SK-N-SH treated with all-trans-retinoic acid at 6 μM for 48 hours (cell line): ENCODE measurements at regions not wholly inside any gene's neighbourhood (a gene's known extent, or its start where the extent isn't known, plus 50 kb on each side); places are given as distances from the start of the nearest gene placed in this dataset.

ENCODE experiments used
- ATAC-seq: fragments of 200-7000 bp; cut with Tn5 transposase; 3 replicates; pipeline ENCODE4 v1.9.1; 2020; ENCODE audit warnings: mild to moderate bottlenecking, moderate library complexity
- ARNTL ChIP-seq: fragments of 450-650 bp; formaldehyde crosslinking; IDR thresholded peaks from 2 replicates; pipeline ENCODE4 v1.5.0; 2020; ENCODE audit warnings: low read depth, mild to moderate bottlenecking, moderate library complexity, borderline replicate concordance
- BACH2 ChIP-seq: fragments of 250-450 bp; sonication (Bioruptor Pico); IDR thresholded peaks from 2 replicates; pipeline ENCODE4 v1.9.0; 2021; ENCODE audit warnings: mild to moderate bottlenecking, borderline replicate concordance
- CREB5 ChIP-seq: fragments of 250-450 bp; sonication (Bioruptor Pico); IDR thresholded peaks from 2 replicates; pipeline ENCODE4 v1.5.1; 2020; ENCODE audit warnings: low read depth, mild to moderate bottlenecking, moderate library complexity
- CSDC2 ChIP-seq: fragments of 250-450 bp; sonication (Bioruptor Pico); IDR thresholded peaks from 2 replicates; pipeline ENCODE4 v1.5.0; 2020; ENCODE audit warnings: mild to moderate bottlenecking, moderate library complexity
- ESRRG ChIP-seq: fragments of 250-450 bp; sonication (Bioruptor Pico); IDR thresholded peaks from 2 replicates; pipeline ENCODE4 v1.6.1; 2021; ENCODE audit warnings: mild to moderate bottlenecking
- GLIS3 ChIP-seq: fragments of 250-450 bp; sonication (Bioruptor Pico); IDR thresholded peaks from 2 replicates; pipeline ENCODE4 v1.5.0; 2020; ENCODE audit warnings: mild to moderate bottlenecking, moderate library complexity
- ISL1 ChIP-seq: fragments of 250-450 bp; sonication (Bioruptor Pico); IDR thresholded peaks from 2 replicates; pipeline ENCODE4 v2.1.2; 2022; ENCODE audit warnings: mild to moderate bottlenecking, moderate library complexity
- OSR1 ChIP-seq: fragments of 250-450 bp; sonication (Bioruptor Pico); IDR thresholded peaks from 2 replicates; pipeline ENCODE4 v1.8.0; 2022; ENCODE audit warnings: moderate library complexity, mild to moderate bottlenecking, inconsistent platforms
- PATZ1 ChIP-seq: fragments of 250-450 bp; sonication (Bioruptor Pico); IDR thresholded peaks from 2 replicates; pipeline ENCODE4 v1.8.0; 2020; ENCODE audit warnings: mild to moderate bottlenecking, moderate library complexity, borderline replicate concordance
- PPARA ChIP-seq: fragments of 250-450 bp; sonication (Bioruptor Pico); IDR thresholded peaks from 2 replicates; pipeline ENCODE4 v1.5.0; 2020; ENCODE audit warnings: mild to moderate bottlenecking, borderline replicate concordance
- RARB ChIP-seq: fragments of 250-450 bp; sonication (Bioruptor Pico); IDR thresholded peaks from 2 replicates; pipeline ENCODE4 v1.8.0; 2021; ENCODE audit warnings: mild to moderate bottlenecking, moderate library complexity
- SNAI2 ChIP-seq: fragments of 250-450 bp; sonication (Bioruptor Pico); IDR thresholded peaks from 2 replicates; pipeline ENCODE4 v1.5.0; 2020; ENCODE audit warnings: mild to moderate bottlenecking, moderate library complexity
- TCF4 ChIP-seq: fragments of 250-450 bp; sonication (Bioruptor Pico); IDR thresholded peaks from 2 replicates; pipeline ENCODE4 v1.8.0; 2021; ENCODE audit warnings: mild to moderate bottlenecking, moderate library complexity, borderline replicate concordance
- TOX ChIP-seq: fragments of 250-450 bp; sonication (Bioruptor Pico); IDR thresholded peaks from 2 replicates; pipeline ENCODE4 v1.8.0; 2021; ENCODE audit warnings: mild to moderate bottlenecking, moderate library complexity, borderline replicate concordance
- ZFP3 ChIP-seq: fragments of 250-450 bp; sonication (Bioruptor Pico); IDR thresholded peaks from 2 replicates; pipeline ENCODE4 v1.5.0; 2020; ENCODE audit warnings: mild to moderate bottlenecking, moderate library complexity
- ZFP30 ChIP-seq: fragments of 450-650 bp; formaldehyde crosslinking; IDR thresholded peaks from 2 replicates; pipeline ENCODE4 v1.5.0; 2022; ENCODE audit warnings: mild to moderate bottlenecking, moderate library complexity
- ZNF565 ChIP-seq: fragments of 450-650 bp; formaldehyde crosslinking; conservative IDR thresholded peaks from 2 replicates; pipeline ENCODE4 v1.5.0; 2020; ENCODE audit warnings: low read depth, mild to moderate bottlenecking, moderate library complexity
- ZNF70 ChIP-seq: fragments of 450-650 bp; formaldehyde crosslinking; IDR thresholded peaks from 2 replicates; pipeline ENCODE4 v1.5.0; 2020; ENCODE audit warnings: mild to moderate bottlenecking, moderate library complexity
- ZNF8 ChIP-seq: fragments of 450-650 bp; formaldehyde crosslinking; IDR thresholded peaks from 2 replicates; pipeline ENCODE4 v1.5.0; 2020; ENCODE audit warnings: mild to moderate bottlenecking, moderate library complexity
- TF ChIP-seq, protein P1 (sequence below): fragments of 250-450 bp; sonication (Bioruptor Pico); IDR thresholded peaks from 2 replicates; pipeline ENCODE4 v1.8.0; 2021; ENCODE audit warnings: low read depth, mild to moderate bottlenecking, moderate library complexity, borderline replicate concordance
- TF ChIP-seq, protein P2 (sequence below): fragments of 250-450 bp; sonication (Bioruptor Pico); IDR thresholded peaks from 2 replicates; pipeline ENCODE4 v1.5.1; 2021; ENCODE audit warnings: mild to moderate bottlenecking, moderate library complexity
- TF ChIP-seq, protein P3 (sequence below): fragments of 250-450 bp; sonication (Bioruptor Pico); IDR thresholded peaks from 2 replicates; pipeline ENCODE4 v1.5.0; 2020; ENCODE audit warnings: mild to moderate bottlenecking, moderate library complexity

DNA sequence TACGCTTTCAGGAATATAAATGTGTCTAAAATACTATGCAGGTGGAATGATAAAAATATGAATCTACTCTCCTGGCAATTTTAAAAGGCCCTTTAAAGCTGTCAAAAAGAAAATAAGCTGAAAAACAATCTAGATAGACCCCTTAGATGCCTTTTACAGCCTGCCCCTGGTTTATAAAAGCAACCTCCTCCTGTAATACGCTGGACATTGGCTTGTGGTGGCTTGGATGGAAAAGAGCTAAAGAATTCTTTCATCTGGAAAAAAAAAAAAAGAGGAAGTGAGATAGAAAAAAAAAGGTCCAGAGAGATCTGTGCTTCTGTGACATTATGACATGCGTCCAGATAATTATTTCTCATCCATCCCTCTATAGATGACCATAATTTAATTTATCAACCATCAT is 115.9 kb upstream of the NRSN1 start:
- no peak for ATAC-seq
- no peak for TF ChIP-seq PATZ1
- no peak for TF ChIP-seq ARNTL
- no peak for TF ChIP-seq ZNF565 (CRISPR knock-in tag)
- no peak for TF ChIP-seq ZFP3 (CRISPR knock-in tag)
- TF ChIP-seq, protein P1, sequence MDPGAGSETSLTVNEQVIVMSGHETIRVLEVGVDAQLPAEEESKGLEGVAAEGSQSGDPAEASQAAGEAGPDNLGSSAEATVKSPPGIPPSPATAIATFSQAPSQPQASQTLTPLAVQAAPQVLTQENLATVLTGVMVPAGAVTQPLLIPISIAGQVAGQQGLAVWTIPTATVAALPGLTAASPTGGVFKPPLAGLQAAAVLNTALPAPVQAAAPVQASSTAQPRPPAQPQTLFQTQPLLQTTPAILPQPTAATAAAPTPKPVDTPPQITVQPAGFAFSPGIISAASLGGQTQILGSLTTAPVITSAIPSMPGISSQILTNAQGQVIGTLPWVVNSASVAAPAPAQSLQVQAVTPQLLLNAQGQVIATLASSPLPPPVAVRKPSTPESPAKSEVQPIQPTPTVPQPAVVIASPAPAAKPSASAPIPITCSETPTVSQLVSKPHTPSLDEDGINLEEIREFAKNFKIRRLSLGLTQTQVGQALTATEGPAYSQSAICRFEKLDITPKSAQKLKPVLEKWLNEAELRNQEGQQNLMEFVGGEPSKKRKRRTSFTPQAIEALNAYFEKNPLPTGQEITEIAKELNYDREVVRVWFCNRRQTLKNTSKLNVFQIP (CRISPR knock-in tag): no peak
- TF ChIP-seq, protein P2, sequence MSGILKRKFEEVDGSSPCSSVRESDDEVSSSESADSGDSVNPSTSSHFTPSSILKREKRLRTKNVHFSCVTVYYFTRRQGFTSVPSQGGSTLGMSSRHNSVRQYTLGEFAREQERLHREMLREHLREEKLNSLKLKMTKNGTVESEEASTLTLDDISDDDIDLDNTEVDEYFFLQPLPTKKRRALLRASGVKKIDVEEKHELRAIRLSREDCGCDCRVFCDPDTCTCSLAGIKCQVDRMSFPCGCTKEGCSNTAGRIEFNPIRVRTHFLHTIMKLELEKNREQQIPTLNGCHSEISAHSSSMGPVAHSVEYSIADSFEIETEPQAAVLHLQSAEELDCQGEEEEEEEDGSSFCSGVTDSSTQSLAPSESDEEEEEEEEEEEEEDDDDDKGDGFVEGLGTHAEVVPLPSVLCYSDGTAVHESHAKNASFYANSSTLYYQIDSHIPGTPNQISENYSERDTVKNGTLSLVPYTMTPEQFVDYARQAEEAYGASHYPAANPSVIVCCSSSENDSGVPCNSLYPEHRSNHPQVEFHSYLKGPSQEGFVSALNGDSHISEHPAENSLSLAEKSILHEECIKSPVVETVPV (CRISPR knock-in tag): no peak
- TF ChIP-seq CSDC2 (CRISPR knock-in tag): no peak
- no peak for TF ChIP-seq BACH2 (CRISPR knock-in tag)
- no peak for TF ChIP-seq ZNF8 (CRISPR knock-in tag)
- TF ChIP-seq PPARA (CRISPR knock-in tag): no peak
- TF ChIP-seq RARB (CRISPR knock-in tag): no peak
- TF ChIP-seq ZFP30 (CRISPR knock-in tag): no peak

GRCh38 chr6:24016286-24016685 is 109.7 kb upstream of the NRSN1 start:
- TF ChIP-seq BACH2 (CRISPR knock-in tag) (no peak), TCF4 (CRISPR knock-in tag) (no peak), GLIS3 (CRISPR knock-in tag) (no peak), ZNF565 (CRISPR knock-in tag) (no peak), PATZ1 (no peak), ZFP3 (CRISPR knock-in tag) (no peak), RARB (CRISPR knock-in tag) (no peak), ZFP30 (CRISPR knock-in tag) (no peak), OSR1 (CRISPR knock-in tag) (no peak), ISL1 (CRISPR knock-in tag) (no peak), ZNF70 (CRISPR knock-in tag) (no peak), SNAI2 (no peak), ESRRG (CRISPR knock-in tag) (no peak), TOX (no peak), CSDC2 (CRISPR knock-in tag) (no peak), CREB5 (no peak)
- TF ChIP-seq, protein P2 (CRISPR knock-in tag): no peak
- TF ChIP-seq, protein P3, sequence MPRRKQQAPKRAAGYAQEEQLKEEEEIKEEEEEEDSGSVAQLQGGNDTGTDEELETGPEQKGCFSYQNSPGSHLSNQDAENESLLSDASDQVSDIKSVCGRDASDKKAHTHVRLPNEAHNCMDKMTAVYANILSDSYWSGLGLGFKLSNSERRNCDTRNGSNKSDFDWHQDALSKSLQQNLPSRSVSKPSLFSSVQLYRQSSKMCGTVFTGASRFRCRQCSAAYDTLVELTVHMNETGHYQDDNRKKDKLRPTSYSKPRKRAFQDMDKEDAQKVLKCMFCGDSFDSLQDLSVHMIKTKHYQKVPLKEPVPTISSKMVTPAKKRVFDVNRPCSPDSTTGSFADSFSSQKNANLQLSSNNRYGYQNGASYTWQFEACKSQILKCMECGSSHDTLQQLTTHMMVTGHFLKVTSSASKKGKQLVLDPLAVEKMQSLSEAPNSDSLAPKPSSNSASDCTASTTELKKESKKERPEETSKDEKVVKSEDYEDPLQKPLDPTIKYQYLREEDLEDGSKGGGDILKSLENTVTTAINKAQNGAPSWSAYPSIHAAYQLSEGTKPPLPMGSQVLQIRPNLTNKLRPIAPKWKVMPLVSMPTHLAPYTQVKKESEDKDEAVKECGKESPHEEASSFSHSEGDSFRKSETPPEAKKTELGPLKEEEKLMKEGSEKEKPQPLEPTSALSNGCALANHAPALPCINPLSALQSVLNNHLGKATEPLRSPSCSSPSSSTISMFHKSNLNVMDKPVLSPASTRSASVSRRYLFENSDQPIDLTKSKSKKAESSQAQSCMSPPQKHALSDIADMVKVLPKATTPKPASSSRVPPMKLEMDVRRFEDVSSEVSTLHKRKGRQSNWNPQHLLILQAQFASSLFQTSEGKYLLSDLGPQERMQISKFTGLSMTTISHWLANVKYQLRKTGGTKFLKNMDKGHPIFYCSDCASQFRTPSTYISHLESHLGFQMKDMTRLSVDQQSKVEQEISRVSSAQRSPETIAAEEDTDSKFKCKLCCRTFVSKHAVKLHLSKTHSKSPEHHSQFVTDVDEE (CRISPR knock-in tag): no peak
- ATAC-seq: no peak
